ACHN (cell line): ENCODE measurements at regions not wholly inside any gene's neighbourhood (a gene's known extent, or its start where the extent isn't known, plus 50 kb on each side); places are given as distances from the start of the nearest gene placed in this dataset.
A peak's percentile ranks its signal among the peaks of the same experiment; 100 is the strongest.
"Not testable (repeated sequence)": the region's sequence is repeated elsewhere in the genome, so short reads cannot be mapped to it uniquely, and the experiment has no call there.

Experiments
- DNase-seq: peaks from one replicate; pipeline ENCODE4 v3.0.0-alpha.2; 2015
- in situ Hi-C: cut with HindIII; loops from 2 replicates; pipeline ENCODE4 v1.10.0; 2017; ENCODE audit warnings: low sequenced_read_pairs, low pct_ligation_motif_present, low pct_unique_long_range_greater_than_20kb

- DNase-seq, result no peak
- in situ Hi-C loops, result no loop called here
These were observed 137.0 kb upstream of the C2CD4B start for GRCh38 chr15:62301993-62302675.

- in situ Hi-C loops, result no loop called here
- peak; percentile 74 for DNase-seq
These were observed 141.9 kb upstream of the C2CD4B start for GRCh38 chr15:62306851-62307504.

- peak; percentile 26 for DNase-seq
- in situ Hi-C loops, result no loop called here
These were observed 142.5 kb upstream of the C2CD4B start for GRCh38 chr15:62307551-62307950.

- in situ Hi-C loops, result no loop called here
- DNase-seq, result no peak
These were observed 151.5 kb upstream of the C2CD4B start for GRCh38 chr15:62316413-62317060.

- in situ Hi-C loops, result no loop called here
- no peak for DNase-seq
These were observed 155.2 kb upstream of the C2CD4B start for GRCh38 chr15:62320259-62320658.

GRCh38 chr15:62323353-62323890, 158.3 kb upstream of the C2CD4B start:
- in situ Hi-C loops, result no loop called here
- DNase-seq, result no peak

- no peak for DNase-seq
These were observed 159.3 kb upstream of the C2CD4B start for GRCh38 chr15:62324382-62324781.

GRCh38 chr15:62325597-62325996, 160.5 kb upstream of the C2CD4B start:
- in situ Hi-C loops, result no loop called here
- DNase-seq, result no peak

More at GRCh38 chr15:62324382-62324781, 159.3 kb upstream of the C2CD4B start:
- in situ Hi-C loops, result no loop called here

- DNase-seq, result no peak
- in situ Hi-C loops, result no loop called here
These were observed 161.5 kb upstream of the C2CD4B start for GRCh38 chr15:62326460-62327011.

- in situ Hi-C loops, result no loop called here
- no peak for DNase-seq
These were observed 162.3 kb upstream of the C2CD4B start for GRCh38 chr15:62327406-62327805.

GRCh38 chr15:62332472-62332871, 167.4 kb upstream of the C2CD4B start:
- not testable (repeated sequence) for DNase-seq

GRCh38 chr15:62334536-62334935, 169.5 kb upstream of the C2CD4B start:
- in situ Hi-C loops, result no loop called here
- no peak for DNase-seq

More at GRCh38 chr15:62332472-62332871, 167.4 kb upstream of the C2CD4B start:
- in situ Hi-C loops, result not testable (repeated sequence)

- DNase-seq, result no peak
- in situ Hi-C loops, result no loop called here
These were observed 172.8 kb upstream of the C2CD4B start for GRCh38 chr15:62337934-62338333.

GRCh38 chr15:62338497-62338896, 173.4 kb upstream of the C2CD4B start:
- in situ Hi-C loops, result no loop called here
- no peak for DNase-seq

GRCh38 chr15:62342959-62343358, 177.9 kb upstream of the C2CD4B start:
- DNase-seq, result no peak
- in situ Hi-C loops, result no loop called here

- in situ Hi-C loops, result no loop called here
- no peak for DNase-seq
These were observed 178.3 kb upstream of the C2CD4B start for GRCh38 chr15:62343397-62343796.

- in situ Hi-C loops, result no loop called here
- peak; percentile 42 for DNase-seq
These were observed 179.9 kb upstream of the C2CD4B start for GRCh38 chr15:62344806-62345539.

- in situ Hi-C loops, result no loop called here
These were observed 181.1 kb upstream of the C2CD4B start for GRCh38 chr15:62346168-62346567.

GRCh38 chr15:62348118-62348517, 183.0 kb upstream of the C2CD4B start:
- in situ Hi-C loops, result no loop called here
- no peak for DNase-seq

More at GRCh38 chr15:62346168-62346567, 181.1 kb upstream of the C2CD4B start:
- DNase-seq, result no peak
